Right cardiac atrium (tissue), 5 donors: ENCODE measurements at regions not wholly inside any gene's neighbourhood (a gene's known extent, or its start where the extent isn't known, plus 50 kb on each side); places are given as distances from the start of the nearest gene placed in this dataset.
A peak's percentile ranks its signal among the peaks of the same experiment; 100 is the strongest.
"Not testable (repeated sequence)": the region's sequence is repeated elsewhere in the genome, so short reads cannot be mapped to it uniquely, and the experiment has no call there.

Source experiments
- ATAC-seq, 2 donors: fragments of 200-7000 bp; cut with Tn5 transposase; one replicate each; pipeline versions ENCODE4 v1.8.0 to v1.9.1; 2020; ENCODE audit warnings: moderate library complexity in 2 of 2, mild to moderate bottlenecking in 1 of 2
- DNase-seq, 3 donors: peaks; one replicate each; pipeline ENCODE4 v3.0.0-alpha.2; 2020
- H3K27ac ChIP-seq: one replicate; pipeline ENCODE4 v1.5.1; 2013; ENCODE audit warnings: mild to moderate bottlenecking, low read length, control low read depth, moderate library complexity
- H3K27me3 ChIP-seq: one replicate; pipeline ENCODE4 v1.6.1; 2013; ENCODE audit not compliant: control insufficient read depth, insufficient read depth
- H3K4me1 ChIP-seq: one replicate; pipeline ENCODE4 v1.6.1; 2013; ENCODE audit warnings: low read length; ENCODE audit not compliant: control insufficient read depth, insufficient read depth
- H3K4me3 ChIP-seq: one replicate; pipeline ENCODE4 v1.5.1; 2013; ENCODE audit warnings: low read length, control low read depth
- H3K9me3 ChIP-seq: one replicate; pipeline ENCODE4 v1.6.1; 2013; ENCODE audit warnings: low read length; ENCODE audit not compliant: control insufficient read depth
- WGBS: extraction: QIAGEN DNeasy Blood & Tissue Kit; methylation state at CpG from one replicate; pipeline ENCODE4 v1.1.7; 2013; 5-methylcytosine and 5-hydroxymethylcytosine counted together
- intact Hi-C, 4 donors: fragments of 100-400 bp; cut with DNase I; formaldehyde crosslinking; loops; one replicate each; pipeline versions ENCODE4 v1.11.0 to v1.14.0; 2022 to 2023
- donor health status: healthy with polysubstance abuse.
- donor health status: DM: no; HTN: yes; CAD: no.
- donor health status: DM: no; HTN: no; CAD: no.
- donor health status: DM: no; HTN: yes; CAD: no; lungs with severe emphysema.
- donor health status: DM: yes; HTN: yes; CAD: no.

DNA sequence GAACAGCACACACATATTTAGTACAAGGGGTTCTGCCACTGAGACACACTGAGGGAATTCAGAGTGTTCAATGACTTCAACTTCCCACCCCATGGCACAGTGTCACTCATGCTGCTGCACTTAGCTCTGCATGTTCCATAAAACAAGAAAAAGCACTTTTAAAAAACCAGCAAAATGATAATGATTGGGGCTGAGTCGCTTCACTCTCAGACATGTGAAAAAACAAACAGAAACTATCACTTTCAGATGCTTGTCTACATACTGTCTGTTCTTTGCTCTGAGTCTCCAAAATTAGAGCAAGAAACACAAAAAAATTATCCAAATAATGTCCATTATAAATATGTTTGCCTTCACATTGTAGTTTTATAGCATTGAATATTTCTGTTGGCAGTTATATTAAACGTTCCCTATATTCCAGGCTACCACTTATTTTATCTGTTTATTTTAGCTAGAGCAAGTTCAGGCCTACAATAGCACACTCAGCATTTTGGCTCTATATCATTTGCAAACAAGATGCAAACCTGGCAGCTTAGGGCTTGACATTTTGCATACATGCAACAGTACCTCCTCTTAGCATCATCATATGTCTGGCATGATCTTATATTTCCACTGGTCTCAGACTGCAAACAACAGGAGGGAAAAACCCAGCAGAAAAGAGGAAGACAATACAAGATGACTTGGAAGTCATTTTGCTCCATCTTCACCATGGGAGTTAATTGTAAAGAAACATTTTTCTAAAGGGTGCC, 398.8 kb downstream of the HACE1 start:
- no peak for ATAC-seq

DNA sequence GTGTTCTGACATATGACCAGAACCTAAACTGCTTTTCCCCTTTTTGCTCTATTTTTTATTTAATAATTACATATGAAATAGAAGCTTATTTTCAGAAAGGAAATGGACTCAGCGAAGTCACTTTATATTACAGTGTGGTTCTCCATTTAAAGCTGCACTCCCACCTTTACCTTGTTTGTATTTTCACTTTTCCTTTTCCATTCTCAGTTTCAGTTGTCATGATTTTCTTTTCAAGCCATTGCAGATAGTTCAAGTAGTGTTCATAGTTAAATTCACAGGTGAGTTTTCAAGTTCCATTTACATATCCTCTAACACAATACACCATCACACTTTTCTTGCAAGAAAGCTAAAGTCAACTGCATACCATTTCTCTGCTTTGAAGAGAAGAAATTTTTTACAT, 400.2 kb downstream of the HACE1 start:
- DNase-seq, result no peak
- Histone ChIP-seq H3K27me3 (no peaks in the 10 kb centered on the region), H3K4me1 (no peaks in the 10 kb centered on the region), H3K27ac (no peak overlapping the region), H3K4me3 (no peak overlapping the region), H3K9me3 (no peaks in the 10 kb centered on the region)
- intact Hi-C loops, result no loop called here
- no peak for ATAC-seq
- 84% methylated on average over 1 of the region's 1 CpG for WGBS

More for the DNA sequence above, 398.8 kb downstream of the HACE1 start:
- intact Hi-C loops, result no loop called here
- Histone ChIP-seq H3K4me3 (no peak overlapping the region), H3K4me1 (no peaks in the 10 kb centered on the region), H3K27me3 (no peaks in the 10 kb centered on the region), H3K27ac (no peak overlapping the region), H3K9me3 (no peaks in the 10 kb centered on the region)
- 58% methylated on average over 2 of the region's 2 CpGs for WGBS
- no peak for DNase-seq

DNA sequence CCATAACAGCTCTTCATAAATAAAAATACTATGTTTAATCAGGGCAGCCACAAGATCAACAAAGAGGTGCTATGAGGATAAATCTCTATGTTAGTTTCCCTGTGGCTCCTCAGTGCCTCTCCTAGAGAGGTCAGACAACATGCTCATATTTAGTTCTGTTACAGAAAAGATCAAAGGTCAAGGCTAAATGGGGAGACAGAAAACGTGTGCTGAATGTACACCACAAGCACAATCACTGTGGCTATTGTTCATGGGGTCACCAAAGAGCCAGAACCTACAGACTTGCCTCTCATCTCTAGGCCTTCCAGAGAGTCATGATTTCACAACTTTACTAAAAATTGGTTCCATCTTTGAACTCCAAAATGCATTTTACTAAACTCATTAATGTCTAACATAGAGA, 409.8 kb downstream of the HACE1 start:
- DNase-seq, result no peak
- intact Hi-C loops, result no loop called here
- no peak for ATAC-seq
- Histone ChIP-seq H3K9me3 (no peaks in the 10 kb centered on the region), H3K4me3 (no peak overlapping the region), H3K27me3 (no peaks in the 10 kb centered on the region), H3K27ac (no peak overlapping the region), H3K4me1 (no peaks in the 10 kb centered on the region)
- 14% methylated on average over 1 of the region's 1 CpG for WGBS

DNA sequence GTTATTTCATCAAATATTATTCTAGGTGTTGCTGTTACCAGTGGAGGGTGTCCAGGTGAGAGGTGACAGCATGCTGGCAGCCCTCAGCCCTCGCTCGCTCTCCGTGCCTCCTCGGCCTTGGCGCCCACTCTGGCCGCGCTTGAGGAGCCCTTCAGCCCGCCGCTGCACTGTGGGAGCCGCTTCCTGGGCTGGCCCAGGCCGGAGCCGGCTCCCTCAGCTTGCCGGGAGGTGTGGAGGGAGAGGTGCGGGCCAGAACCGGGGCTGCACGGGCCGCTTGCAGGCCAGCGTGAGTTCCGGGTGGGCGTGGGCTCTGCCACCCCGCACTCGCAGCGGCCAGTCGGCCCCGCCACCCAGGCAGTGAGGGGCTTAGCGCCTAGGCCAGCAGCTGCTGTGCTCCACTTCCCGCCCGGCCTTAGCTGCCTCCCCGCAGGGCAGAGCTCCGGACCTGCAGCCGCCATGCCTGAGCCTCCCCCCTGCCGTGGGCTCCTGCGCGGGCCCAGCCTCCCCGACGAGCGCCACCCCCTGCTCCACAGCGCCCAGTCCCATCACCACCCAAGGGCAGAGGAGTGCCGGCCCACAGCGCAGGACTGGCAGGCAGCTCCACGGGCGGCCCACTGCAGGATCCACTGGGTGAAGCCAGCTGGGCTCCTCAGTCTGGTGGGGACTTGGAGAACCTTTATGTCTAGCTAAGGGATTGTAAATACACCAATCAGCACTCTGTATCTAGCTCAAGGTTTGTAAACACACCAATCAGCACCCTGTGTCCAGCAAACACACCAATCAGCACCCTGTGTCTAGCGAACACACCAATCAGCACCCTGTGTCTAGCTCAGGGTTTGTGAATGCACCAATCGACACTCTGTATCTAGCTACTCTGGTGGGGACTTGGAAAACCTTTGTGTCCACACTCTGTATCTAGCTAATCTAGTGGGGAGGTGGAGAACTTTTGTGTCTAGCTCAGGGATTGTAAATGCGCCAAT, 413.3 kb downstream of the HACE1 start:
- ATAC-seq, DNase-seq, H3K27ac ChIP-seq, H3K4me1 ChIP-seq, H3K9me3 ChIP-seq, H3K4me3 ChIP-seq, H3K27me3 ChIP-seq, intact Hi-C loops: not testable (repeated sequence)
- 93% methylated on average over 45 of the region's 45 CpGs for WGBS

- H3K27me3 ChIP-seq, result no peaks in the 10 kb centered on the region
- DNase-seq (no peak), ATAC-seq (no peak)
- WGBS, result 56% methylated on average over 2 of the region's 2 CpGs
- intact Hi-C loops, result no loop called here
- H3K4me1 ChIP-seq, result no peaks in the 10 kb centered on the region
- H3K27ac ChIP-seq, result no peak overlapping the region
- no peaks in the 10 kb centered on the region for H3K9me3 ChIP-seq
- H3K4me3 ChIP-seq, result no peak overlapping the region
Measured at GRCh38 chr6:104434519-104434918, 425.2 kb downstream of the HACE1 start.

- H3K27ac ChIP-seq, result no peak overlapping the region
- intact Hi-C loops, result no loop called here
- no peak overlapping the region for H3K4me3 ChIP-seq
- no peaks in the 10 kb centered on the region for H3K9me3 ChIP-seq
- no peaks in the 10 kb centered on the region for H3K27me3 ChIP-seq
- ATAC-seq, result no peak
- DNase-seq, result no peak
- H3K4me1 ChIP-seq, result no peaks in the 10 kb centered on the region
- WGBS, result 83% methylated on average over 3 of the region's 3 CpGs
Measured at GRCh38 chr6:104431096-104431495, 428.6 kb downstream of the HACE1 start.

- Histone ChIP-seq H3K27me3 (no peaks in the 10 kb centered on the region), H3K4me1 (no peaks in the 10 kb centered on the region), H3K9me3 (no peaks in the 10 kb centered on the region), H3K4me3 (no peak overlapping the region), H3K27ac (no peak overlapping the region)
- 59% methylated on average over 1 of the region's 1 CpG for WGBS
- DNase-seq (no peak), ATAC-seq (no peak)
- intact Hi-C loops, result no loop called here
Measured at GRCh38 chr6:104428184-104428583, 431.5 kb downstream of the HACE1 start.

- no peak for DNase-seq
- Histone ChIP-seq H3K4me1 (no peaks in the 10 kb centered on the region), H3K27ac (no peak overlapping the region), H3K4me3 (no peak overlapping the region), H3K9me3 (no peaks in the 10 kb centered on the region), H3K27me3 (no peaks in the 10 kb centered on the region)
- intact Hi-C loops, result no loop called here
- no peak for ATAC-seq
- WGBS, result 65% methylated on average over 2 of the region's 2 CpGs
Measured at GRCh38 chr6:104423691-104424090, 436.0 kb downstream of the HACE1 start.

DNA sequence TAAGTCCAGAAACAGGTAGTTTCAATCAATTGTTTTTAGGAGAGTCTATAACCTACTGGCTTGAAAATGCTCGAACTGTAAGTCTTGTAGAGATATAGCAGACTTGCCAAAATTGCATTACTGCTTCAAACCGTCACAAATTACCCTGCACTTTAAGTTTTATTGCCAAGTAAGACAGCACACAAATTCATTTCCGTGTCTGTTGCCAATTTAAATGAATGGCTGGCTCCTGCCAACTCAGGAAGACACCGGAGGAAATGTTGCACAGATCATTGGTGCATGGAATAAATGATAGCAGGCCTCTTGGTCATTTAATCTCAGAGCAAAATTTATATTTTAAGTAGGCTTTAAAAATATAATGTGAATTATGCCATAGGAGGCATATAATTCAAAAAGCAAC, 438.1 kb downstream of the HACE1 start:
- WGBS, result 56% methylated on average over 4 of the region's 4 CpGs

GRCh38 chr6:104418839-104419238, 440.9 kb downstream of the HACE1 start:
- 89% methylated on average over 3 of the region's 3 CpGs for WGBS
- no peaks in the 10 kb centered on the region for H3K9me3 ChIP-seq
- no peak for DNase-seq
- intact Hi-C loops, result no loop called here
- H3K27me3 ChIP-seq, result no peaks in the 10 kb centered on the region
- H3K4me1 ChIP-seq, result no peaks in the 10 kb centered on the region
- no peak for ATAC-seq
- H3K4me3 ChIP-seq, result no peak overlapping the region
- H3K27ac ChIP-seq, result no peak overlapping the region

More for the DNA sequence above, 438.1 kb downstream of the HACE1 start:
- H3K4me1 ChIP-seq, result no peaks in the 10 kb centered on the region
- intact Hi-C loops, result no loop called here
- H3K9me3 ChIP-seq, result no peaks in the 10 kb centered on the region
- H3K27me3 ChIP-seq, result no peaks in the 10 kb centered on the region
- H3K27ac ChIP-seq, result no peak overlapping the region
- ATAC-seq, result no peak
- no peak for DNase-seq
- H3K4me3 ChIP-seq, result no peak overlapping the region

- Histone ChIP-seq H3K9me3 (no peaks in the 10 kb centered on the region), H3K4me3 (no peak overlapping the region), H3K4me1 (no peaks in the 10 kb centered on the region), H3K27me3 (no peaks in the 10 kb centered on the region), H3K27ac (no peak overlapping the region)
- no peak for DNase-seq
- ATAC-seq, result peak in 1 of 2 donors; percentile 18
- intact Hi-C loops, result no loop called here
Measured at GRCh38 chr6:104418125-104418524, 441.6 kb downstream of the HACE1 start.
